Stomach (tissue), 8 donors: ENCODE measurements at regions not wholly inside any gene's neighbourhood (a gene's known extent, or its start where the extent isn't known, plus 50 kb on each side); places are given as distances from the start of the nearest gene placed in this dataset.

ENCODE experiments used
- DNase-seq, 2 donors: peaks; one replicate each; pipeline versions ENCODE4 v3.0.0 to v3.0.0-alpha.2; 2013 to 2019
- H3K27ac ChIP-seq, 5 donors: fragments of 200-600 bp in 4 of 5; sonication (generic) in 4 of 5; one replicate each; pipeline ENCODE4 v1.5.1; 2013 to 2019; ENCODE audit warnings: mild to moderate bottlenecking in 1 of 5, moderate library complexity in 1 of 5
- H3K27me3 ChIP-seq, 3 donors: fragments of 200-600 bp; sonication (generic); one replicate each; pipeline ENCODE4 v1.5.1; 2017 to 2019; ENCODE audit warnings: mixed run types in 1 of 3
- H3K36me3 ChIP-seq, 4 donors: fragments of 200-600 bp; sonication (generic); 1 replicate in 3 of 4; 2 replicates in 1 of 4; pipeline ENCODE4 v1.5.1; 2016 to 2019
- H3K4me1 ChIP-seq, 4 donors: fragments of 200-600 bp; sonication (generic); one replicate each; pipeline ENCODE4 v1.5.1; 2016 to 2019
- H3K4me3 ChIP-seq, 4 donors: fragments of 200-600 bp; sonication (generic) in 3 of 4; one replicate each; pipeline ENCODE4 v1.5.1; 2016 to 2019; ENCODE audit warnings: mild to moderate bottlenecking in 1 of 4
- H3K9me3 ChIP-seq, 4 donors: fragments of 200-600 bp; sonication (generic); one replicate each; pipeline ENCODE4 v1.5.1; 2016 to 2019
- CTCF ChIP-seq, 7 experiments: fragments of 450-650 bp in 4 of 7; fragments of 200-600 bp in 3 of 7; sonication (generic) in 3 of 7; IDR thresholded peaks; one replicate each; pipeline ENCODE4 v1.5.1; 2016 to 2019; ENCODE audit warnings: antibody characterized with exemption in 7 of 7, control low read depth in 2 of 7, mild to moderate bottlenecking in 1 of 7
- EP300 ChIP-seq: sonication (generic); formaldehyde crosslinking; IDR thresholded peaks from one replicate; pipeline ENCODE4 v1.6.1; 2017; ENCODE audit warnings: antibody characterized with exemption
- POLR2A ChIP-seq, 4 donors: fragments of 450-650 bp; IDR thresholded peaks; one replicate each; pipeline ENCODE4 v1.6.1; 2016; ENCODE audit warnings: antibody characterized with exemption in 4 of 4, control low read depth in 2 of 4, mild to moderate bottlenecking in 1 of 4, moderate library complexity in 1 of 4
- POLR2AphosphoS5 ChIP-seq, 3 donors: sonication (generic); formaldehyde crosslinking; IDR thresholded peaks; one replicate each; pipeline ENCODE4 v1.6.1; 2016; ENCODE audit warnings: antibody characterized with exemption in 3 of 3
- WGBS, 5 donors: extraction: QIAGEN DNeasy Blood & Tissue Kit in 3 of 5; methylation state at CpG; one replicate each; pipeline versions ENCODE4 v1.1.5 to v1.1.7; 2013 to 2018; 5-methylcytosine and 5-hydroxymethylcytosine counted together
- intact Hi-C: fragments of 100-400 bp; cut with DNase I; formaldehyde crosslinking; loops from one replicate; pipeline ENCODE4 v1.15.1; 2023; ENCODE audit warnings: low total_unique reads
- donor health status: healthy with polysubstance abuse.
- donor health status: Bipolar disorder and iron deficiency.
- donor health status: healthy.

- 50 to 84% (median 69%) methylated on average over 1 of the region's 1 CpG for WGBS, 5 donors
- Histone ChIP-seq H3K36me3 (no peaks in the 10 kb centered on the region), H3K9me3 (no peaks in the 10 kb centered on the region), H3K27ac (no peak overlapping the region), H3K4me3 (no peak overlapping the region), H3K4me1 (no peaks in the 10 kb centered on the region), H3K27me3 (no peaks in the 10 kb centered on the region)
- TF ChIP-seq POLR2A (IDR thresholded peaks at IDR 0.05) (no peak), CTCF (IDR thresholded peaks at IDR 0.05) (no peak), POLR2AphosphoS5 (IDR thresholded peaks at IDR 0.05) (no peak), EP300 (no peak)
- intact Hi-C loops: no loop called here
- DNase-seq: no peak
These were observed 68.3 kb upstream of the CHMP2B start for GRCh38 chr3:87158823-87159222.

- no peak for TF ChIP-seq EP300
- no peak for TF ChIP-seq CTCF (IDR thresholded peaks at IDR 0.05)
- TF ChIP-seq POLR2AphosphoS5 (IDR thresholded peaks at IDR 0.05): no peak
- no peak for TF ChIP-seq POLR2A (IDR thresholded peaks at IDR 0.05)
- H3K9me3 ChIP-seq: peaks cover 0 to 5% (median 0%) of the 10 kb centered on the region in 4 donors
- WGBS, 5 donors: 44 to 62% (median 48%) methylated on average over 3 of the region's 3 CpGs
- DNase-seq: no peak
- intact Hi-C loops: no loop called here
- no peak overlapping the region for H3K27ac ChIP-seq
- no peak overlapping the region for H3K4me3 ChIP-seq
- no peaks in the 10 kb centered on the region for H3K36me3 ChIP-seq
- H3K4me1 ChIP-seq: no peaks in the 10 kb centered on the region
- H3K27me3 ChIP-seq: no peaks in the 10 kb centered on the region
These were observed 79.1 kb upstream of the CHMP2B start for GRCh38 chr3:87148020-87148419.

DNA sequence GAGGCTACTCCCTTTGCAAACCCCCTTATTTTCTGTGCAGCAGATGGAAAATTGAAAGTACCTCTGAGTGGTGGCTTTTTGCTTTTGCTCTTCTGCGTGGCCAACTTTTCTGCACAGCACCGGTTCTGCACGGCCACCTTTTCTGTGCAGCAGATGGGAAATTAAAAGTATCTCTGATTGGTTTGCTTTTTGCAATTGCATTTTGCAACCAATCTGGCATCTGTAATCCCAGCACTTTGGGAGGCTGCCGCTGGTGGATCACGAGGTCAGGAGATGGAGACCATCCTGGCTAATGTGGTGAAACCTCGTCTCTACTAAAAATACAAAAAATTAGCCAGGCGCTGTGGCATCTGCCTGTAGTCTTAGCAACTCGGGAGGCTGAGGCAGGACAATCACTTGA, 79.5 kb upstream of the CHMP2B start:
- Histone ChIP-seq H3K27me3 (no peaks in the 10 kb centered on the region), H3K9me3 (peaks cover 0 to 5% (median 0%) of the 10 kb centered on the region in 4 donors), H3K4me3 (no peak overlapping the region), H3K27ac (no peak overlapping the region), H3K36me3 (no peaks in the 10 kb centered on the region), H3K4me1 (no peaks in the 10 kb centered on the region)
- DNase-seq: no peak
- WGBS, 5 donors: 86 to 91% (median 89%) methylated on average over 8 of the region's 8 CpGs
- TF ChIP-seq CTCF (IDR thresholded peaks at IDR 0.05): no peak
- no peak for TF ChIP-seq EP300
- TF ChIP-seq POLR2A (IDR thresholded peaks at IDR 0.05): no peak
- no peak for TF ChIP-seq POLR2AphosphoS5 (IDR thresholded peaks at IDR 0.05)
- intact Hi-C loops: no loop called here

DNA sequence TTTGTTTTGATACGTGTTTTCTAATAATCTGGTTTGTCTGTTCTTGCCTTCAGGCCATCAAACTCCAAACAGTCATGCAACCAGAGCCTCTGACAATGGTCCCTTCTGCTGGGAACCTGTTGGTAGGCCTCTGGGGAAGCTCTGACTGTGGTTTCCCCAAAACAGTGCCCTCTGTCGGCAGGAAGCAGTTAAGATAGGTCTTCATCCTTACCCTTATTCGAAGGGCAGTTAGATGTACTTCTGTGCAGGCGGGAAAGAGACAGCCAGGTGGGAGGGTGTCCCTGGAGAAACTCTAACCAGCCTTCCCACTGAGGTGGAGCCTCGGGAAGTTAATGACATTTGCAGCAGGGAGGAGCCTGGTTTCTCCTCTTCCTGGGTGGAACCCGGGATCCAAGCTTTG, 81.6 kb upstream of the CHMP2B start:
- no peak for DNase-seq
- H3K27me3 ChIP-seq: no peaks in the 10 kb centered on the region
- no peaks in the 10 kb centered on the region for H3K36me3 ChIP-seq
- WGBS, 5 donors: 54 to 67% (median 56%) methylated on average over 6 of the region's 6 CpGs
- H3K4me1 ChIP-seq: no peaks in the 10 kb centered on the region
- no peak overlapping the region for H3K27ac ChIP-seq
- peaks cover 7 to 21% (median 15%) of the 10 kb centered on the region in 4 donors for H3K9me3 ChIP-seq
- intact Hi-C loops: no loop called here
- no peak overlapping the region for H3K4me3 ChIP-seq
- peak in 1 of 7 experiments; percentile 9 for TF ChIP-seq CTCF (IDR thresholded peaks at IDR 0.05)
- TF ChIP-seq POLR2AphosphoS5 (IDR thresholded peaks at IDR 0.05): no peak
- TF ChIP-seq EP300: no peak
